HUDEP-2 (cell line): ENCODE measurements at regions not wholly inside any gene's neighbourhood (a gene's known extent, or its start where the extent isn't known, plus 50 kb on each side); places are given as distances from the start of the nearest gene placed in this dataset.

Source experiments
- DNase-seq, 76 experiments: peaks; one replicate each; lab custom pipeline; 2025; ENCODE audit not compliant: unreplicated experiment in 76 of 76; lab: John Stamatoyannopoulos, UW

GRCh38 chr17:34826332-34826731 lies 134.9 kb downstream of the CCT6B start:
- DNase-seq: no peak

GRCh38 chr17:34825884-34826283 lies 135.4 kb downstream of the CCT6B start:
- no peak for DNase-seq

DNA sequence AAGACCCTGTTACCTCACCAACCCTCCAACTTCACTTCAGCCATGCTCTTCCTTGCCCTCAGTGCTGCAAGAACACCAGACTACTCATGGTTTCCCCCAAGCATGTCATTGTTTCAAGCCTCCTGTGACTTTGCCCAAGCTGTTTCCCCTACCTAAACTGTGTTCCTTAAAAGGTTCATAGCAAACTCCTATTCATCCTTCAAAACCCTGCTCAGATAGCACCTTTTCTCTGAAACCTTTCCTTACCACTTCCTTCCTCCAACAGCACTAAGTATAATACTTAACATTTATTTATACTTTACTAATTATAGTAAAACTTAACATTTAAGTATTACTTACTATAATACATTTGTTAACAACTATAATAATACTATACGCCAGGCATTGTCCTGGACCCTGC lies 136.2 kb downstream of the CCT6B start:
- no peak for DNase-seq

DNA sequence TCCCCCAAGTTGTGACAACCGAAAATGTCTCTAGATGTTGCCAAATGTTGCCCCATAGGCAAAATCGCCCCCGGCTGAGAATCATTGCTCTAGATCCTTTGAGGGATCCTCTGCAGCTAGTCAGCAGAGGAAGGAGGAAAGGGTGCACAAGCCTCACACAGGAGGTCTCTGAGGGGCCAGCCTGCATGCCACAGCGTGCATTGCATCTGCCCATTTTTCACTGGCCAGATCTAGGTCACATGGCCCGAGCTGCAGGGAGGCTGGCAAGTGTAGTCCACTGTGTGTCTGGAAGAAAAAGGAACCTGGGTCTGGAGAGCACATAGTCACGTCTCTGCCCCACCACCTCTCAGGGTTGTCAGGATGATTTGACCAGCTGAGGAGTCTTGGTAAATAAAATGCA lies 138.2 kb downstream of the CCT6B start:
- no peak for DNase-seq

DNA sequence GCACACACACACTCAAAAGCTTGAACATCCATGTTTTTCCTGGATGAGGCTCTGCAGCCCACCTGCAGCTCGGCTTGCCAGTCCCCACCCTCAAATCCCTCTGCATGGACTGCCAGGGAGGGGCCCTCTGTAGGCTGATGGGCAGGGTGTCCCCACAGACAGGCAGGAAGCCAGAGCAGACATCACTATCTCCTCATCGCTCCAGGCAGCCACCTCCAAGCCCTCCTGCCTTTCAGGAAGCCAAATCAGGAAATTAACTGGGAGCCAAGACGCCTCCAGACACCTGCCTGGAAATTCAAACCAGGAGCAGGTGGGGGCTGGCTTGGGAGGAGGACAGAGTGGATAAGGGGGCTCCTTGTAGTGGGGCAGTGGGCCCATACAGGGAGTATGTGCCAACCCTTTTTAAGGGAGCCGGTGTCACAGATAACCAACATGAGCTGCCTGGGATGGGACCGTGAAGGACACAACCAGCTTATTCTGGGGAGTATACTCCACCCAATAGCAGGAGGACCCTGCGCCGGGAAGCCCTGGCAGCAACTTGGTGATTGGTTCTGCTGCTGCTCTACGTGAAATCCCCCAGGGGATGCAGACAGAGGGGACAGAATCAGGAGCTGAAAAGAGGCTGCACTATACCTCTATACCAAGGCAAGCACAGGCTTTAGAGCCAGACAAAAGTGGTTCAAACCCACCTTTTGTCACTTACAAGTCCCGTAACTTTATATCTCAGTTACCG lies 139.1 kb downstream of the CCT6B start:
- no peak for DNase-seq

- no peak for DNase-seq
Measured at GRCh38 chr17:34820922-34821321, 140.3 kb downstream of the CCT6B start.

DNA sequence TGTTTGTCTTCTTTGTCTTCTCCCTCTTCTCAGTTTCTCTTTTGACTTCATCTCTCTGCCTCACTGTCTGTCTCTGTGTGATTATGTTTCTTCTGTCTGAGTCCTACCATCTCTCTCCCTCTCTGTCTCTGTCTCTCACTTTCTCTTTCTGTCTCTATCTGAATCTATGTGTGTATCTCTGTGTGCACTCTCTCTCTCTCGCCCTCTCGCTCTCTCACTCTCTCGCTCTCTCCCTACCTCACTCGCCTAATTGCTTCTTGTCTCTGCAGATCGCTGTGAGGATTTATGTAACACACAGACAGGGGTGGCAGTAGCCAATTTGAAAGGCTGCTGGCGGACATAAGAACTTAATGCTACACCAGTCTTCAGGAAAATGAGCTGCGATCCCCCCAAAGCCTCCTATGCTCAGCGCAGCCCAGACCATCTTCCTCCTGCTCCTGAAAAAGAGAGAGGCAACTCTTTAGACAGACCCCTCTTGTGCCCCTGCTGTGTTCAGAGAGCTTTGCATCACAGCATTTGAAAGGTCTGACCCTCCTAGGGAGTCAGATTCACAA lies 140.9 kb downstream of the CCT6B start:
- no peak for DNase-seq

- no peak for DNase-seq
Measured at GRCh38 chr17:34817252-34818035, 143.8 kb downstream of the CCT6B start.

GRCh38 chr17:34816848-34817247 lies 144.4 kb downstream of the CCT6B start:
- DNase-seq: no peak

- no peak for DNase-seq
Measured at GRCh38 chr17:34813290-34813689, 148.0 kb downstream of the CCT6B start.

- DNase-seq: no peak
Measured at GRCh38 chr17:34811561-34811960, 149.7 kb downstream of the CCT6B start.

GRCh38 chr17:34800661-34801060 lies 160.6 kb downstream of the CCT6B start:
- DNase-seq: peak in 2 of 76 experiments; percentile 1 to 11

- no peak for DNase-seq
Measured at GRCh38 chr17:34799751-34800150, 161.5 kb downstream of the CCT6B start.

DNA sequence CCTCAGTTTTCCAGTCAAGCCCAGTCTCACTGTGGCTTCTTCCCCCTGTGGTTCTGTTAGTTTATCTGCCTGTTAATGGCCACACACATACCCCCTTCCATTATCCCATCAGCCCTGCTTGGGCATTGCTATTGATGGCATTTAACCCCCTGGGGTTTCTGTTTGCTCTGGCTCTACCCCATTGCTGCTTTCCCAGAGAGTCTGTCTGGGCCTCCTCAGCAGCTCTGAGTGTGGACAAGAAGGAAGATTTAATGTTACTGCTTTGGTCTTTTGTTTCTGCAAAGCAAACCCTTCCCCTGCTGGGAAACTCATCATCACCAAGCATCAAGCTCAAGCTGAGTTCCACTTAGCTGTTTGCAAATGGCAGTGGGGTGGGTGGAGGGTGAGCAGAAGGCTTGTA lies 162.7 kb downstream of the CCT6B start:
- no peak for DNase-seq

DNA sequence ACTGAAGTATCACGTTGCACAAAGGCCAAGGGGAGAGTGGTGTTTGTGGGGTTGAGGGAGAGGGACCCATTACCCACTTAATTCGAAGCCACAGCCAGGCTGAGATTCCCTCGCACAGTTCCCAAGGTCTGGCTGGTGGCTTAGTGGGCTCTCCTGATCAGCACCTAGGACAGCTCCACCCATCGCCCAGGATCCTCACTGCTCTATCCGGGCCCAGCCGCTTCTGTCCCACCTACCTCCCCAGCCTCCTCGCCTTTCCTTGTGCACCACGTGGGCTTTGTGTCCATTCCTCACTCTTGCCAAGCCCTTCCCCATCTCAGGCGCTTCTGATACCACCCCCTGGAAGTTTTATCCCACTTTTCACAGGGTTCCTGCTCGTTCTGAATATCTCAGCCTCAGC lies 163.5 kb downstream of the CCT6B start:
- peak in 23 of 76 experiments; percentile 1 to 39 (median 8) for DNase-seq

DNA sequence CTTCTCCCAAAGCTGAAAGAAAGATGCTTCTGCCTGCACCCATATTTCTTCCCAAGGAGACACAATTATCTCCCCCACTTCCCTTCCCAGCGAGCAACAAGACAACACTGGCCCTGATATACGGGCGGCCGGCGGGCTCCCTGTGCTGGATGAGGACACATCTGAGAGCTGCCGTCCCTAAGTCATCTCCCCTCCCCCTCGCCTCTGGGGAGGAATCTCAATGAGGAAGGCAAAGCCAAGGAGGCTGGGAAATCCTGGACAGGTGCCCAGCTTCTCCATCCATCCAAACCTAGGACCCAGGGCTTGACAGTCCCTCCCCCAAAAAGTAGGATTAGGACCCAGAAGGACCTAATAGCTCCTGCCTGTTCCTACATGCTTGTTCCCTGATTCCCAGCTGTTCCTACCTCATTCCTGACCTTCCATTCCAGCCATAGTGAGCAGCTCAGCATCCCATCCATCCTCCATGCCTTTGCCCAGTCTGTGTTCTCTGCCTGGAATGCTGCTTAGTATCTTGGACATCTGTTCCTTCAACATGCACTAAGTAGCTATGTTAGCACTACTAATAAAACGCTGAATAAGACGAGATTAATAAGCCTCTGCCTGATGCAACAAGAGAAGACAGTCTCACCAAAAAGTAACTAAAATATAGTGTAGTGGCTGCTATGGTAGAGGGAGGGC lies 167.9 kb downstream of the CCT6B start:
- no peak for DNase-seq

GRCh38 chr17:34788696-34789095 lies 172.6 kb downstream of the CCT6B start:
- no peak for DNase-seq

GRCh38 chr17:34784526-34784925 lies 176.7 kb downstream of the CCT6B start:
- DNase-seq: no peak

DNA sequence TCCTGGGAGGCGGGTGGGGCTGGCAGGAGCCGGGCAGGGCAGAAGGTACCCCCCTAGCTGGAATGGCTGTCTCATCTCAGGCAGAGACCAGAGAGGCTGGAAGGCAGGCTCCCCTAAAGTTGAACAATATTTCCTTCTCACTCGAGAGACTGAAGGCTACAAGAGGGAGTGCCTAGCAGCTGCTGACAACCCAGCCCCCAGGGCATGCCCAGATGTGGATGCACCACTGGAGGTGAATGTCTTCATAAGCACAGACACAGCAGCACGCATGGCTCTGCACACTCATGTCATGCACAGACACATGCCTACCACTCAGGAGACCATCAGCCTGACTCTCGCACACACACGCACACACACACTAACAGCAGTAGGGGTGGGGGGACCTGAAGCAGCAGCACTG lies 179.0 kb downstream of the CCT6B start:
- no peak for DNase-seq

DNA sequence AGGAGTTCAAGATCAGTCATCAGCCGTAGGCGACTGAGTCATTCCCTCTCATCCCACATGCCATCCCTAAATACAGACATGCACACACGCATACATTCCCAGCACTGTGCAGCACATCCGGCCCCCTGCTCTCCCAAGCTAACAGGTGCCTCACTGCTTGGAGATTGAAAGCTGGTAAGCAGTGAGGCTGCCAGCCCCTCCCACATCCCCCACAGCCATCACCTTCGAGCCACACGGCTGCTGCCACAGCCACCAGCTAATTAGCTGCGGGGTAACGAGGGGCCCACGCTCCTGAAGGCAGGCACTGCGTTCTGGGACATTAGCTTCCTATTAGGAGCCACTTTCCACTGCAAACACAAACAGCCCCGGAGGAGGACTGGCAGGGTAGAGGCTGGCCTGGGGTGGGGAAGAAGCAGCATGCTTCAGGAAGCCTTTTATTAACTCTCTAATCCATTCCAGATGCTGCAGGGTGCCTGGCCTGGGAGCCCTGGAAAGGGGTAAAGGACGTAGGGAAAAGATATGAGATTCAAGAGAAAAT lies 179.6 kb downstream of the CCT6B start:
- DNase-seq: no peak

DNA sequence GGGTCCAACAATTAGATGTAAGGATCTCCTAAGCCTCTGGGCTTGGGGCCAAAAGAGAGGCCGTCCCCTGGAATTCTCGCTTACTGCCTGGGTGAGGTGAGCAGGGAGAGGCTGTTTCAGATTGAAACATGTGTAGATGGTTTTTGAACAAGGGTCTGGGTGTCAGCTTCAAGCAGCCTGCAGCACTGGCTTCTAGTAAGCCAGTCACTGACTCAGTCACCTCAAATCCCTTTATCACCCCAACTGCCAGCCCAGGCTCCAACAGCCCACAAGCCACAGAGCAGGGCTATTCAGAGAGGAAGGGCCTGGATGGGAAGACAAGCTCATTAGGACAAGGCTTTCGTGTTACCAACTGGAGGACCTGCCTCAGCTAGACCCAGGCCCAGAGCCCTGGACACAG lies 180.2 kb downstream of the CCT6B start:
- DNase-seq: no peak
